ENCODE measurements at regions not wholly inside any gene's neighbourhood (a gene's known extent, or its start where the extent isn't known, plus 50 kb on each side); places are given as distances from the start of the nearest gene placed in this dataset.

GRCh38 chr18:42392416-42392815 lies 437.4 kb downstream of the PIK3C3 start:
- TF ChIP-seq CTCF (IDR thresholded peaks at IDR 0.05; ENCODE audit: unreplicated experiment), result no peak
- no peaks in the 10 kb centered on the region for H3K4me1 Mint-ChIP-seq (ENCODE audit: low read depth, unreplicated experiment)
- intact Hi-C loops (cut with micrococcal nuclease; ENCODE audit: unreplicated experiment), result no loop called here
- peaks cover 21% of the 10 kb centered on the region for H3K9me3 Mint-ChIP-seq (ENCODE audit: low read depth, unreplicated experiment)
- no peak overlapping the region for H3K27ac Mint-ChIP-seq (ENCODE audit: unreplicated experiment)
- no peaks in the 10 kb centered on the region for H3K27me3 Mint-ChIP-seq (ENCODE audit: unreplicated experiment)
- no peak for DNase-seq
- BruUV-seq (replicated peaks), result no TSS peak
- CTCF ChIA-PET, result no interaction called here
- no peaks in the 10 kb centered on the region for H3K36me3 Mint-ChIP-seq (ENCODE audit: insufficient read depth, unreplicated experiment)
- H3K4me3 Mint-ChIP-seq (ENCODE audit: low read depth, unreplicated experiment), result no peak overlapping the region

GRCh38 chr18:42392926-42393325 lies 437.9 kb downstream of the PIK3C3 start:
- Mint-ChIP-seq H3K27ac (ENCODE audit: unreplicated experiment) (no peak overlapping the region), H3K9me3 (ENCODE audit: low read depth, unreplicated experiment) (peaks cover 22% of the 10 kb centered on the region), H3K36me3 (ENCODE audit: insufficient read depth, unreplicated experiment) (no peaks in the 10 kb centered on the region), H3K4me1 (ENCODE audit: low read depth, unreplicated experiment) (no peaks in the 10 kb centered on the region), H3K27me3 (ENCODE audit: unreplicated experiment) (no peaks in the 10 kb centered on the region), H3K4me3 (ENCODE audit: low read depth, unreplicated experiment) (no peak overlapping the region)
- intact Hi-C loops (cut with micrococcal nuclease; ENCODE audit: unreplicated experiment), result no loop called here
- BruUV-seq (replicated peaks), result no TSS peak
- CTCF ChIA-PET, result no interaction called here
- TF ChIP-seq CTCF (IDR thresholded peaks at IDR 0.05; ENCODE audit: unreplicated experiment), result no peak
- DNase-seq, result no peak

- CTCF ChIA-PET, result no interaction called here
- no TSS peak for BruUV-seq (replicated peaks)
- no peak for DNase-seq
- no peaks in the 10 kb centered on the region for H3K4me1 Mint-ChIP-seq (ENCODE audit: low read depth, unreplicated experiment)
- intact Hi-C loops (cut with micrococcal nuclease; ENCODE audit: unreplicated experiment), result no loop called here
- H3K27ac Mint-ChIP-seq (ENCODE audit: unreplicated experiment), result no peak overlapping the region
- peaks cover 18% of the 10 kb centered on the region for H3K9me3 Mint-ChIP-seq (ENCODE audit: low read depth, unreplicated experiment)
- H3K36me3 Mint-ChIP-seq (ENCODE audit: insufficient read depth, unreplicated experiment), result no peaks in the 10 kb centered on the region
- no peaks in the 10 kb centered on the region for H3K27me3 Mint-ChIP-seq (ENCODE audit: unreplicated experiment)
- TF ChIP-seq CTCF (IDR thresholded peaks at IDR 0.05; ENCODE audit: unreplicated experiment), result no peak
- H3K4me3 Mint-ChIP-seq (ENCODE audit: low read depth, unreplicated experiment), result no peak overlapping the region
Observed at GRCh38 chr18:42394238-42394637, 439.2 kb downstream of the PIK3C3 start.

- Mint-ChIP-seq H3K4me1 (ENCODE audit: low read depth, unreplicated experiment) (no peaks in the 10 kb centered on the region), H3K27me3 (ENCODE audit: unreplicated experiment) (no peaks in the 10 kb centered on the region), H3K27ac (ENCODE audit: unreplicated experiment) (no peak overlapping the region), H3K9me3 (ENCODE audit: low read depth, unreplicated experiment) (peaks cover 19% of the 10 kb centered on the region), H3K4me3 (ENCODE audit: low read depth, unreplicated experiment) (no peak overlapping the region), H3K36me3 (ENCODE audit: insufficient read depth, unreplicated experiment) (no peaks in the 10 kb centered on the region)
- CTCF ChIA-PET, result no interaction called here
- intact Hi-C loops (cut with micrococcal nuclease; ENCODE audit: unreplicated experiment), result no loop called here
- no peak for TF ChIP-seq CTCF (IDR thresholded peaks at IDR 0.05; ENCODE audit: unreplicated experiment)
- no peak for DNase-seq
- no TSS peak for BruUV-seq (replicated peaks)
Observed at GRCh38 chr18:42401131-42401673, 446.2 kb downstream of the PIK3C3 start.
